Esophagus muscularis mucosa (tissue), 4 donors: ENCODE measurements at regions not wholly inside any gene's neighbourhood (a gene's known extent, or its start where the extent isn't known, plus 50 kb on each side); places are given as distances from the start of the nearest gene placed in this dataset.

ENCODE experiments used
- DNase-seq: peaks from one replicate; pipeline ENCODE4 v3.0.0-alpha.2; 2017; ENCODE audit errors: extremely low spot score
- H3K27ac ChIP-seq, 4 donors: fragments of 200-600 bp; sonication (generic); replicated peaks in 1 of 4; 1 replicate in 3 of 4; 2 replicates in 1 of 4; pipeline ENCODE4 v1.5.1; 2016 to 2019; ENCODE audit warnings: mild to moderate bottlenecking in 1 of 4
- H3K27me3 ChIP-seq, 4 donors: fragments of 200-600 bp; sonication (generic); one replicate each; pipeline versions ENCODE4 v1.5.1 to v1.6.0; 2016 to 2019
- H3K36me3 ChIP-seq, 4 donors: fragments of 200-600 bp; sonication (generic); one replicate each; pipeline ENCODE4 v1.5.1; 2016 to 2019
- H3K4me1 ChIP-seq, 4 donors: fragments of 200-600 bp; sonication (generic); one replicate each; pipeline ENCODE4 v1.5.1; 2016 to 2019
- H3K4me3 ChIP-seq, 4 donors: fragments of 200-600 bp; sonication (generic); 1 replicate in 2 of 4; 2 replicates in 2 of 4; pipeline ENCODE4 v1.5.1; 2016 to 2019; ENCODE audit warnings: mild to moderate bottlenecking in 4 of 4, moderate library complexity in 1 of 4
- H3K9me3 ChIP-seq, 4 donors: fragments of 200-600 bp; sonication (generic); 1 replicate in 3 of 4; 2 replicates in 1 of 4; pipeline ENCODE4 v1.5.1; 2016 to 2019
- EP300 ChIP-seq: sonication (generic); formaldehyde crosslinking; IDR thresholded peaks from one replicate; pipeline ENCODE4 v1.6.1; 2017; ENCODE audit warnings: antibody characterized with exemption
- POLR2A ChIP-seq: fragments of 450-650 bp; IDR thresholded peaks from one replicate; pipeline ENCODE4 v1.6.1; 2017; ENCODE audit warnings: antibody characterized with exemption, moderate library complexity, mild to moderate bottlenecking, low read depth
- POLR2AphosphoS5 ChIP-seq, 2 donors: sonication (generic); formaldehyde crosslinking; IDR thresholded peaks; one replicate each; pipeline ENCODE4 v1.6.1; 2017; ENCODE audit warnings: antibody characterized with exemption in 2 of 2
- WGBS: methylation state at CpG from one replicate; pipeline ENCODE4 v1.1.5; 2018; 5-methylcytosine and 5-hydroxymethylcytosine counted together
- intact Hi-C: fragments of 100-400 bp; cut with DNase I; formaldehyde crosslinking; loops from one replicate; pipeline ENCODE4 v1.15.1; 2023
- TF ChIP-seq, protein P1 (sequence below), 3 experiments: fragments of 200-600 bp in 2 of 3; fragments of 450-650 bp in 1 of 3; sonication (generic) in 2 of 3; IDR thresholded peaks; one replicate each; pipeline ENCODE4 v1.5.1; 2017 to 2019; ENCODE audit warnings: antibody characterized with exemption in 3 of 3, mild to moderate bottlenecking in 2 of 3, moderate library complexity in 1 of 3

DNA sequence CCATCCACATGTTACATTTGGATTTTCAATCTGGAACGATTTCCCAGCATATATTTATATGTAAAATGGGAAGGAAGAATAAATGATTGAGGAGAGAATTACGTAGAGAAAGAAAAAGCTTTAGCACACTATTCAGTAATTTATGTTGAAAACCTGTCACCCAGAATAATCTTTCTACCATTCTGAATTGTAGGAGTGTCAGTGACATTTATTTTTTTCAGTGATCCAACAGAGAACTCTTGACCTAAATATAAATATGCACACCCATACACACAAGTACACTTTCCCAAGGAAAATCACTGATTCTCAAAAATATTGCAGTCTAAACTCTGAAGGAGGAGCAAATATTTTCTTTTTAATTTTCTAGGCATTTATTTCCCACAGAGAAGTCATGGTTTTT is 140.2 kb upstream of the LRP1B start:
- Histone ChIP-seq H3K4me3 (no peak overlapping the region), H3K4me1 (no peaks in the 10 kb centered on the region), H3K27ac (no peak overlapping the region), H3K27me3 (no peaks in the 10 kb centered on the region), H3K9me3 (no peaks in the 10 kb centered on the region), H3K36me3 (no peaks in the 10 kb centered on the region)
- DNase-seq: no peak
- intact Hi-C loops: no loop called here
- 71% methylated on average over 2 of the region's 2 CpGs for WGBS
- no peak for TF ChIP-seq EP300

DNA sequence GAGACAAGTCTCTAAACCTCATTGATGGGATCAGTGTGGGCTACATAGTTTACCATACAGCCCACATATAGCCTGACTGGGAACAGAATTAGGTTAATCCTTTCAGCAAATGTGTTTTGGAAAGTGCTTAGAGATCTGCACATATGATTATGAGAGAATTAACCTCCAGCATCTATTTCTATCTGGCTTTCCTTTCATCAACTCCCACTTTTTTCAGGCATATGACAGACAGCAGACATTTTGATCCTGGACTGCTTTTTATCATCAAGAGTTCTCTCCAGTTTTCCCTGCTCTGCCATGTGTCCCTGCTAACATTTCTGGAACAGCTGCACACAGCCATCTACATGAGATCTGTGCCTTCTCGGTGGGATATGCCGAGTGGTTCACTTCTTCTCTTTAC is 139.5 kb upstream of the LRP1B start:
- no peak overlapping the region for H3K4me3 ChIP-seq
- TF ChIP-seq EP300: no peak
- TF ChIP-seq POLR2A: no peak
- TF ChIP-seq, protein P1, sequence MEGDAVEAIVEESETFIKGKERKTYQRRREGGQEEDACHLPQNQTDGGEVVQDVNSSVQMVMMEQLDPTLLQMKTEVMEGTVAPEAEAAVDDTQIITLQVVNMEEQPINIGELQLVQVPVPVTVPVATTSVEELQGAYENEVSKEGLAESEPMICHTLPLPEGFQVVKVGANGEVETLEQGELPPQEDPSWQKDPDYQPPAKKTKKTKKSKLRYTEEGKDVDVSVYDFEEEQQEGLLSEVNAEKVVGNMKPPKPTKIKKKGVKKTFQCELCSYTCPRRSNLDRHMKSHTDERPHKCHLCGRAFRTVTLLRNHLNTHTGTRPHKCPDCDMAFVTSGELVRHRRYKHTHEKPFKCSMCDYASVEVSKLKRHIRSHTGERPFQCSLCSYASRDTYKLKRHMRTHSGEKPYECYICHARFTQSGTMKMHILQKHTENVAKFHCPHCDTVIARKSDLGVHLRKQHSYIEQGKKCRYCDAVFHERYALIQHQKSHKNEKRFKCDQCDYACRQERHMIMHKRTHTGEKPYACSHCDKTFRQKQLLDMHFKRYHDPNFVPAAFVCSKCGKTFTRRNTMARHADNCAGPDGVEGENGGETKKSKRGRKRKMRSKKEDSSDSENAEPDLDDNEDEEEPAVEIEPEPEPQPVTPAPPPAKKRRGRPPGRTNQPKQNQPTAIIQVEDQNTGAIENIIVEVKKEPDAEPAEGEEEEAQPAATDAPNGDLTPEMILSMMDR (IDR thresholded peaks at IDR 0.05): no peak
- TF ChIP-seq POLR2AphosphoS5 (IDR thresholded peaks at IDR 0.05): no peak
- H3K27me3 ChIP-seq: no peaks in the 10 kb centered on the region
- intact Hi-C loops: no loop called here
- H3K27ac ChIP-seq: no peak overlapping the region
- no peaks in the 10 kb centered on the region for H3K9me3 ChIP-seq
- no peaks in the 10 kb centered on the region for H3K4me1 ChIP-seq
- H3K36me3 ChIP-seq: no peaks in the 10 kb centered on the region
- no peak for DNase-seq
- 90% methylated on average over 2 of the region's 2 CpGs for WGBS

DNA sequence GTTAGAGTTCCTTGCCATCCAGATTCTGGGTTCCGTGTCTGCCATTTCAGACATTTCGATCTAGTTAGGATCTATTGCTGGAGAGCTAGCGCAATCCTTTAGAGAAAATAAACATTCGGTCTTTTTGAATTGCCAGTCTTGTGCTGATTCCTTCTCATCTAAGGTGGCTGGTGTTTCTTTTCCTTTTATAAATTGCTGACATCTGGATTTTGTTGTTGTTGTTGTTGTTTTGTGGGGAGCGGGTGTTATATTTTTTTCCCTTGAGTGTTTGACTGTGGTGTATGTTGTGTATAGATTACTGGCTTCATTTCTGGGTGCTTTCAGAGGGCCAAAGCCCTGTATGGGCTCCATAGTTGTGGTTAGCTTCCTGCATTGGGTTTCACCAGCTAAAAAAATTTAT is 128.5 kb upstream of the LRP1B start:
- Histone ChIP-seq H3K27ac (no peak overlapping the region), H3K27me3 (no peaks in the 10 kb centered on the region), H3K4me3 (no peak overlapping the region), H3K4me1 (no peaks in the 10 kb centered on the region), H3K36me3 (no peaks in the 10 kb centered on the region), H3K9me3 (peaks cover 0 to 16% (median 0%) of the 10 kb centered on the region in 4 donors)
- 97% methylated on average over 5 of the region's 5 CpGs for WGBS
- TF ChIP-seq POLR2A (no peak), POLR2AphosphoS5 (IDR thresholded peaks at IDR 0.05) (no peak)
- TF ChIP-seq, protein P1 (IDR thresholded peaks at IDR 0.05): no peak
- intact Hi-C loops: no loop called here
- DNase-seq: no peak

DNA sequence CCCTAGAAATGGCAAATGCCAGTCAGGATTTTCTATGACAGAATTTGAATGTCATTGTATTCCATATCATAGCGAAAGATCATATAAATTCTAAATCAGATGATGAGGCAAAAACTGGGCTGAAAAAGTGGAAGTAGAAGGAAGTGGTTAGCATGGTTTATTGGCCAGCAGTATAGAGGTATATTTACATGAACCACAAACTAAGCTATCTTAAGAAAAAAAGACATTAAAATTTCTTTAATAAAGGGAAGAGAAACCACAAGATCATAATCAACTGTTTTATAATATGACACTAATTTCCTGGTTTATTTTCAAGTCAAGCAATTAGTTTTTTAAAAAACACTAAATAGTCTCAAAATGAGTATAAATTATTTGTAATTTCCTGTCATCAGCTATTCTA is 123.2 kb upstream of the LRP1B start:
- Histone ChIP-seq H3K4me3 (no peak overlapping the region), H3K27me3 (no peaks in the 10 kb centered on the region), H3K36me3 (no peaks in the 10 kb centered on the region), H3K4me1 (no peaks in the 10 kb centered on the region), H3K27ac (no peak overlapping the region), H3K9me3 (peaks cover 0 to 3% (median 0%) of the 10 kb centered on the region in 4 donors)
- intact Hi-C loops: no loop called here
- WGBS: 73% methylated on average over 1 of the region's 1 CpG
- TF ChIP-seq POLR2A (no peak), EP300 (no peak), POLR2AphosphoS5 (IDR thresholded peaks at IDR 0.05) (no peak)
- TF ChIP-seq, protein P1 (IDR thresholded peaks at IDR 0.05): no peak
- no peak for DNase-seq

DNA sequence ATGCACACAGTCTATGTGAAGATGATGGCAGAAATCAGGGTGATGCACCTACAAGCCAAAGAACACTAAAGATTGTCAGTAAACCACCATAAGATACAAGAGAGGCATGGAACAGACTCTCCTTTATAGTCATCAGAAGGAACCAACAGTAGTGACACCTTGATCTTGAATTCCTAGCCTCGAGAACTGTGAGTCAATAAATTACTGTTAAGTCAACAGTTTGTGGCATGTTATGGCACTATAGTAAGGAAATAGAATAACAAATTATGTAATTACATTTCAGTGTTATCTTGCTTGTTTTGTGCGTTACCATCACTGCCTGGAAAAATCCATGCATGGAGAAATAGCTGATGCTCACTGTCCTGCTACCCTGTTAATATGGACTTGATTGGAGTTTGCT is 110.2 kb upstream of the LRP1B start:
- Histone ChIP-seq H3K27me3 (no peaks in the 10 kb centered on the region), H3K27ac (no peak overlapping the region), H3K36me3 (no peaks in the 10 kb centered on the region), H3K9me3 (no peaks in the 10 kb centered on the region), H3K4me1 (no peaks in the 10 kb centered on the region), H3K4me3 (no peak overlapping the region)
- DNase-seq: no peak
- 54% methylated on average over 2 of the region's 2 CpGs for WGBS
- TF ChIP-seq POLR2AphosphoS5 (IDR thresholded peaks at IDR 0.05): no peak
- TF ChIP-seq, protein P1 (IDR thresholded peaks at IDR 0.05): no peak
- no peak for TF ChIP-seq POLR2A
- TF ChIP-seq EP300: no peak
- intact Hi-C loops: no loop called here
